Loucy (cell line): ENCODE measurements at regions not wholly inside any gene's neighbourhood (a gene's known extent, or its start where the extent isn't known, plus 50 kb on each side); places are given as distances from the start of the nearest gene placed in this dataset.
"Not testable (repeated sequence)": the region's sequence is repeated elsewhere in the genome, so short reads cannot be mapped to it uniquely, and the experiment has no call there.

ENCODE experiments used
- EZH2phosphoT487 ChIP-seq: fragments of 200-600 bp; IDR thresholded peaks from 2 replicates; pipeline ENCODE4 v1.6.1; 2018; ENCODE audit warnings: antibody characterized with exemption, mild to moderate bottlenecking, moderate library complexity, borderline replicate concordance
- TF ChIP-seq, protein P1 (sequence below): fragments of 200-600 bp; sonication (generic); conservative IDR thresholded peaks from 2 replicates; pipeline ENCODE4 v1.5.1; 2014; ENCODE audit warnings: mild to moderate bottlenecking, antibody characterized with exemption, low read length

DNA sequence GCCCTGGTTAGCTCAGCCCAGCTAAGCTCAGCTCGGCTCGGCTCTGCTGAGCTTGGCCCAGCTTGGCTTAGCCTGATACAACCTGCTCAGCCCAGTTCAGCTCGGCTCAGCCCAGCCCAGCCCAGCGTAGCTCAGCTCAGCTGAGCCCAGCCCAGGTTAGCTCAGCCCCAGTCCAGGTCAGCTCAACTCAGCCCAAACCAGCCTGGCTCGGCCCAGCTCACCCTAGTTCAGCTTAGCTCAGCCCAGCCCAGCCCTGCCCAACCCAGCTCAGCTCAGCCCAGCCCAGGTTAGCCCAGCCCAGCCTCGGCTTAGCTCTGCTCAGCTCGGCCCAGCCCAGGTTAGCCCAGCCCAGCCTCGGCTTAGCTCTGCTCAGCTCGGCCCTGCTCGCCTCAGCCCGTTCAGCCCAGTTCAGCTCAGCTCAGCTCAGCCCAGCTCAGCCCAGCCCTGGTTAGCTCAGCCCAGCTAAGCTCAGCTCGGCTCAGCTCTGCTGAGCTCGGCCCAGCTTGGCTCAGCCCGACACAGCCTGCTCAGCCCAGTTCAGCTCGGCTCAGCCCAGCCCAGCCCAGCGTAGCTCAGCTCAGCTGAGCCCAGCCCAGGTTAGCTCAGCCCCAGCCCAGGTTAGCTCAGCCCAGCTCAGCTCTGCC lies 332.8 kb downstream of the TMEM121 start:
- TF ChIP-seq, protein P1, sequence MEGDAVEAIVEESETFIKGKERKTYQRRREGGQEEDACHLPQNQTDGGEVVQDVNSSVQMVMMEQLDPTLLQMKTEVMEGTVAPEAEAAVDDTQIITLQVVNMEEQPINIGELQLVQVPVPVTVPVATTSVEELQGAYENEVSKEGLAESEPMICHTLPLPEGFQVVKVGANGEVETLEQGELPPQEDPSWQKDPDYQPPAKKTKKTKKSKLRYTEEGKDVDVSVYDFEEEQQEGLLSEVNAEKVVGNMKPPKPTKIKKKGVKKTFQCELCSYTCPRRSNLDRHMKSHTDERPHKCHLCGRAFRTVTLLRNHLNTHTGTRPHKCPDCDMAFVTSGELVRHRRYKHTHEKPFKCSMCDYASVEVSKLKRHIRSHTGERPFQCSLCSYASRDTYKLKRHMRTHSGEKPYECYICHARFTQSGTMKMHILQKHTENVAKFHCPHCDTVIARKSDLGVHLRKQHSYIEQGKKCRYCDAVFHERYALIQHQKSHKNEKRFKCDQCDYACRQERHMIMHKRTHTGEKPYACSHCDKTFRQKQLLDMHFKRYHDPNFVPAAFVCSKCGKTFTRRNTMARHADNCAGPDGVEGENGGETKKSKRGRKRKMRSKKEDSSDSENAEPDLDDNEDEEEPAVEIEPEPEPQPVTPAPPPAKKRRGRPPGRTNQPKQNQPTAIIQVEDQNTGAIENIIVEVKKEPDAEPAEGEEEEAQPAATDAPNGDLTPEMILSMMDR: not testable (repeated sequence)
- TF ChIP-seq EZH2phosphoT487: not testable (repeated sequence)
